ENCODE measurements at regions not wholly inside any gene's neighbourhood (a gene's known extent, or its start where the extent isn't known, plus 50 kb on each side); places are given as distances from the start of the nearest gene placed in this dataset.

- no peak for DNase-seq
Measured at GRCh38 chr2:147709655-147710054, 135.2 kb upstream of the ACVR2A start.

- DNase-seq = no peak
Measured at GRCh38 chr2:147703171-147703570, 141.7 kb upstream of the ACVR2A start.

- DNase-seq = no peak
Measured at GRCh38 chr2:147698166-147698565, 146.7 kb upstream of the ACVR2A start.

GRCh38 chr2:147696426-147696825, 148.4 kb upstream of the ACVR2A start:
- peak; percentile 68 for DNase-seq

- no peak for DNase-seq
Measured at GRCh38 chr2:147689220-147689909, 155.5 kb upstream of the ACVR2A start.

- no peak for DNase-seq
Measured at GRCh38 chr2:147688242-147688641, 156.6 kb upstream of the ACVR2A start.

- DNase-seq = no peak
Measured at GRCh38 chr2:147686365-147686764, 158.5 kb upstream of the ACVR2A start.

- DNase-seq = no peak
Measured at GRCh38 chr2:147684903-147685302, 159.9 kb upstream of the ACVR2A start.

- DNase-seq = no peak
Measured at GRCh38 chr2:147683380-147683779, 161.4 kb upstream of the ACVR2A start.

GRCh38 chr2:147681093-147681492, 163.7 kb upstream of the ACVR2A start:
- DNase-seq = no peak

GRCh38 chr2:147679955-147680531, 164.8 kb upstream of the ACVR2A start:
- no peak for DNase-seq

- no peak for DNase-seq
Measured at GRCh38 chr2:147679191-147679954, 165.5 kb upstream of the ACVR2A start.

- DNase-seq = no peak
Measured at GRCh38 chr2:147665105-147665504, 179.7 kb upstream of the ACVR2A start.

GRCh38 chr2:147663962-147664361, 180.9 kb upstream of the ACVR2A start:
- DNase-seq = no peak

- no peak for DNase-seq
Measured at GRCh38 chr2:147663153-147663961, 181.5 kb upstream of the ACVR2A start.

- DNase-seq = no peak
Measured at GRCh38 chr2:147662221-147662620, 182.6 kb upstream of the ACVR2A start.

GRCh38 chr2:147660680-147661079, 184.1 kb upstream of the ACVR2A start:
- DNase-seq = no peak

- no peak for DNase-seq
Measured at GRCh38 chr2:147659051-147659450, 185.8 kb upstream of the ACVR2A start.

GRCh38 chr2:147657086-147658000, 187.5 kb upstream of the ACVR2A start:
- DNase-seq = no peak

- no peak for DNase-seq
Measured at GRCh38 chr2:147649998-147650397, 194.8 kb upstream of the ACVR2A start.

GRCh38 chr2:147649286-147649685, 195.5 kb upstream of the ACVR2A start:
- no peak for DNase-seq

GRCh38 chr2:147648471-147648870, 196.4 kb upstream of the ACVR2A start:
- no peak for DNase-seq
